Heart left ventricle (tissue), 13 donors: ENCODE measurements at regions not wholly inside any gene's neighbourhood (a gene's known extent, or its start where the extent isn't known, plus 50 kb on each side); places are given as distances from the start of the nearest gene placed in this dataset.

Experiments used
- POLR2A ChIP-seq, 2 donors: fragments of 450-650 bp; IDR thresholded peaks; one replicate each; pipeline ENCODE4 v1.6.1; 2017; ENCODE audit warnings: antibody characterized with exemption in 2 of 2, mild to moderate bottlenecking in 2 of 2, moderate library complexity in 2 of 2
- TF ChIP-seq, protein P1 (sequence below), 12 donors: fragments of 200-600 bp; sonication (generic) in 4 of 12; IDR thresholded peaks; one replicate each; pipeline versions ENCODE4 v1.5.0 to v1.8.0; 2018 to 2022; ENCODE audit warnings: antibody characterized with exemption in 12 of 12, mild to moderate bottlenecking in 5 of 12
- donor health status: ischemic (EF 13 %, LVEDD 7.1; RV severe dilation, severe dysfunction).
- donor health status: DM: no; HTN: yes; CAD: no.
- donor health status: DM: no; HTN: no; CAD: no.
- donor health status: ischemic (EF 25% LVEDD 6.9; RV normal size, moderate dysfunction).
- donor health status: ischemic (EF 25% LVEDD 5.7; RV mildly dilated, moderate dysfunction).
- donor health status: ischemic (EF 35%, LVEDD 5.7; RV mildly dilated, moderate dysfunction).
- donor health status: nonischemic (EF 11% LVEDD 7.7; RV severe dilation, severe dysfunction).
- donor health status: DM: yes; HTN: yes; CAD: no.
- donor health status: PGD.
- donor health status: ischemic (EF 29% LVEDD 5.4; RV normal size, mild dysfunction).
- donor health status: nonischemic (EF 23%, LVEDD 6.1; RV moderate dilation, normal function).

DNA sequence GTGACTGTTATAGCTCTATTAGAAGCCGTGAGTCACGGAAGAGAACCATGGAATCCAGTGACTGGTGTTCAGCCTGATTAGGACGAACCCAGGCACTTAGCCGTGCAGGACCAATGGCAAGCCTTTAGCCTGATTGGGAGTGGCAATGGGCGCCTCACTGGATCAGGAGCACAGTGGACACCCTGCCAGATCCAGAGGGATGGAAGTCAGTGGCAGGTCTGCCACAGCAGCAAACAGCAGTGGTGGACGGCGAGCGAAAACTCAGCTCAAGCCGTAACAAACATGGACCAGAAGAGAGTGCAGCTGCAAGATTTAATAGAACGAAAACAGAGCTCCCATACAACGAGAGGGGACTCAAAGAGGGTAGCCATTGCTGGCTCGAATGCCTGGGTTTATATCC lies 1326.5 kb downstream of the ADGRL3 start:
- TF ChIP-seq, protein P1, sequence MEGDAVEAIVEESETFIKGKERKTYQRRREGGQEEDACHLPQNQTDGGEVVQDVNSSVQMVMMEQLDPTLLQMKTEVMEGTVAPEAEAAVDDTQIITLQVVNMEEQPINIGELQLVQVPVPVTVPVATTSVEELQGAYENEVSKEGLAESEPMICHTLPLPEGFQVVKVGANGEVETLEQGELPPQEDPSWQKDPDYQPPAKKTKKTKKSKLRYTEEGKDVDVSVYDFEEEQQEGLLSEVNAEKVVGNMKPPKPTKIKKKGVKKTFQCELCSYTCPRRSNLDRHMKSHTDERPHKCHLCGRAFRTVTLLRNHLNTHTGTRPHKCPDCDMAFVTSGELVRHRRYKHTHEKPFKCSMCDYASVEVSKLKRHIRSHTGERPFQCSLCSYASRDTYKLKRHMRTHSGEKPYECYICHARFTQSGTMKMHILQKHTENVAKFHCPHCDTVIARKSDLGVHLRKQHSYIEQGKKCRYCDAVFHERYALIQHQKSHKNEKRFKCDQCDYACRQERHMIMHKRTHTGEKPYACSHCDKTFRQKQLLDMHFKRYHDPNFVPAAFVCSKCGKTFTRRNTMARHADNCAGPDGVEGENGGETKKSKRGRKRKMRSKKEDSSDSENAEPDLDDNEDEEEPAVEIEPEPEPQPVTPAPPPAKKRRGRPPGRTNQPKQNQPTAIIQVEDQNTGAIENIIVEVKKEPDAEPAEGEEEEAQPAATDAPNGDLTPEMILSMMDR (IDR thresholded peaks at IDR 0.05): no peak
- no peak for TF ChIP-seq POLR2A (IDR thresholded peaks at IDR 0.05)
